22Rv1 (cell line): ENCODE measurements at regions not wholly inside any gene's neighbourhood (a gene's known extent, or its start where the extent isn't known, plus 50 kb on each side); places are given as distances from the start of the nearest gene placed in this dataset.

Source experiments
- H3K27ac ChIP-seq: fragments of 450-650 bp; 2 replicates; pipeline ENCODE4 v1.5.1; 2017
- CTCF ChIP-seq: fragments of 450-650 bp; IDR thresholded peaks from 2 replicates; pipeline ENCODE4 v1.5.1; 2017; ENCODE audit warnings: mild to moderate bottlenecking
- ZFX ChIP-seq: fragments of 450-650 bp; IDR thresholded peaks from 2 replicates; pipeline ENCODE4 v1.6.1; 2017; ENCODE audit warnings: antibody characterized with exemption, borderline replicate concordance

GRCh38 chr13:30107121-30107520 lies 200.2 kb downstream of the KATNAL1 start:
- TF ChIP-seq CTCF = no peak
- TF ChIP-seq ZFX = no peak
- no peak overlapping the region for H3K27ac ChIP-seq

- TF ChIP-seq ZFX (no peak), CTCF (no peak)
- no peak overlapping the region for H3K27ac ChIP-seq
Observed at GRCh38 chr13:30105381-30105780, 202.0 kb downstream of the KATNAL1 start.

GRCh38 chr13:30103161-30103840 lies 204.1 kb downstream of the KATNAL1 start:
- H3K27ac ChIP-seq = no peak overlapping the region
- TF ChIP-seq ZFX = no peak
- TF ChIP-seq CTCF = no peak

GRCh38 chr13:30100226-30100625 lies 207.1 kb downstream of the KATNAL1 start:
- H3K27ac ChIP-seq = no peak overlapping the region
- no peak for TF ChIP-seq ZFX
- TF ChIP-seq CTCF = no peak

- TF ChIP-seq ZFX (no peak), CTCF (no peak)
- no peak overlapping the region for H3K27ac ChIP-seq
Observed at GRCh38 chr13:30097701-30098100, 209.7 kb downstream of the KATNAL1 start.

GRCh38 chr13:30097089-30097488 lies 210.3 kb downstream of the KATNAL1 start:
- TF ChIP-seq ZFX (no peak), CTCF (no peak)
- H3K27ac ChIP-seq = no peak overlapping the region

- H3K27ac ChIP-seq = no peak overlapping the region
- TF ChIP-seq CTCF (no peak), ZFX (no peak)
Observed at GRCh38 chr13:30094015-30094414, 213.3 kb downstream of the KATNAL1 start.
